ENCODE measurements at regions not wholly inside any gene's neighbourhood (a gene's known extent, or its start where the extent isn't known, plus 50 kb on each side); places are given as distances from the start of the nearest gene placed in this dataset.

DNA sequence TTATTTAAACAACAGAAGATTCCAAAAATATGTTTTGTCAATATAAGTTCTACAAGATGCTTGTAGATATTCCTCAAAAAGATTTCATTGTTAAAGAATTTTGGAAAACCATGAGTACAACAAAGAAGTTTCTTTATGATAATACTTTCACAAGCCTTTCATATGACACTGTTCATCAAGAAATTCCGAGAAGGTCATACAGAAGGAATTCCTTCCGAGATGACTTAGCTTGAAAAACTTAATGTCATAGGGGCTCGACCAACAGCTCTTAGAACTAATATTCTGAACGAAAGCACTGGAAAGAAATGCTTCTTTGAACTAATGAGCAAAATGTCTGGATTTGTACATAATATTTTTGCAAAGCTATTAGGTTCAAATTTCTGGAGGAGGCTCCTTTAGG, 403.4 kb downstream of the KLF5 start:
- Histone ChIP-seq H3K4me3 (no peak overlapping the region), H3K9me3 (no peaks in the 10 kb centered on the region), H3K27me3 (replicated peaks; ENCODE audit: insufficient read depth) (no peaks in the 10 kb centered on the region), H3K4me1 (ENCODE audit: control insufficient read depth in 1 of 2, low read depth in 2 of 2) (no peaks in the 10 kb centered on the region), H3K36me3 (no peaks in the 10 kb centered on the region), H3K27ac (no peak overlapping the region)
- TF ChIP-seq, protein P1, sequence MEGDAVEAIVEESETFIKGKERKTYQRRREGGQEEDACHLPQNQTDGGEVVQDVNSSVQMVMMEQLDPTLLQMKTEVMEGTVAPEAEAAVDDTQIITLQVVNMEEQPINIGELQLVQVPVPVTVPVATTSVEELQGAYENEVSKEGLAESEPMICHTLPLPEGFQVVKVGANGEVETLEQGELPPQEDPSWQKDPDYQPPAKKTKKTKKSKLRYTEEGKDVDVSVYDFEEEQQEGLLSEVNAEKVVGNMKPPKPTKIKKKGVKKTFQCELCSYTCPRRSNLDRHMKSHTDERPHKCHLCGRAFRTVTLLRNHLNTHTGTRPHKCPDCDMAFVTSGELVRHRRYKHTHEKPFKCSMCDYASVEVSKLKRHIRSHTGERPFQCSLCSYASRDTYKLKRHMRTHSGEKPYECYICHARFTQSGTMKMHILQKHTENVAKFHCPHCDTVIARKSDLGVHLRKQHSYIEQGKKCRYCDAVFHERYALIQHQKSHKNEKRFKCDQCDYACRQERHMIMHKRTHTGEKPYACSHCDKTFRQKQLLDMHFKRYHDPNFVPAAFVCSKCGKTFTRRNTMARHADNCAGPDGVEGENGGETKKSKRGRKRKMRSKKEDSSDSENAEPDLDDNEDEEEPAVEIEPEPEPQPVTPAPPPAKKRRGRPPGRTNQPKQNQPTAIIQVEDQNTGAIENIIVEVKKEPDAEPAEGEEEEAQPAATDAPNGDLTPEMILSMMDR (IDR thresholded peaks at IDR 0.05), result no peak
- DNase-seq (ENCODE audit: low spot score), result no peak
- no peak for ATAC-seq (ENCODE audit: insufficient number of reproducible peaks, low FRiP score, low read depth)

DNA sequence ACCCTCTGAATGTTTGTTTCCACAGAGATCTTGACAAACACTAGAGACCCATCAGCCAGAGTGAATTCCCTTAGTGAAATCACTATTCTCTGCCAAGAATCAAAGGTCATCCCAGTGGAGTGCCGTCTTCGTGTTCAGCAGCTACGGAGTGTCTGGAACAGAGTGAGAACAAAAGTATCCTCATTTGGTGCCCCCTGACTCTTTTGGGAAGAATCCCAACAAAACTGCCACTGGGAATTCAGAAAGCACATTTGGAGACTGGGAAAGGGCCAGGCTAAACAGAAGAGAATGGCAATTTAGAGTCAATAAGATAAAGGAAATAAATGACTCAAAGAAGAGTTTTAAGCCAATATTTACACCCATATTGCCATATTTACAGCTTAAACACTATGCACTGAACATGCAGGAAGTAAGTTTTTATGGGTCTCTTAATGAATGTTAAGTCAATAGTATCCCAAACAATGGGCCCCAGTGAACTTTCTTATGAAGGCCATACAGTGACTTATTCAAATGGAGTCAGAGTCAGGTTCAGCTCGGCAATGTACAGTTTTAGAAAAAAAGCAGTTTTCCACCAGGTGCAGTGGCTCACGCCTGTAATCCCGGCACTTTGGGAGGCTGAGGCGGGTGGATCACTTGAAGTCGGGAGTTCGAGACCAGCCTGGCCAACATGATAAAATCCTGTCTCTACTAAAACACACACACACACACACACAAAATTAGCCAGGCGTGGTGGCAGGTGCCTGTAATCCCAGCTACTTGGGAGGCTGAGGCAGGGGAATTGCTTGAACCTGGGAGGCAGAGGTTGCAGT, 392.6 kb downstream of the KLF5 start:
- no peaks in the 10 kb centered on the region for H3K9me3 ChIP-seq
- DNase-seq (ENCODE audit: low spot score) (no peak), ATAC-seq (ENCODE audit: insufficient number of reproducible peaks, low FRiP score, low read depth) (no peak)
- no peak overlapping the region for H3K27ac ChIP-seq
- H3K4me1 ChIP-seq (ENCODE audit: control insufficient read depth in 1 of 2, low read depth in 2 of 2), result peaks cover 0 to 8% of the 10 kb centered on the region in 2 donors
- H3K27me3 ChIP-seq (replicated peaks; ENCODE audit: insufficient read depth), result no peaks in the 10 kb centered on the region
- TF ChIP-seq, protein P1 (IDR thresholded peaks at IDR 0.05), result no peak
- no peaks in the 10 kb centered on the region for H3K36me3 ChIP-seq
- H3K4me3 ChIP-seq, result no peak overlapping the region

DNA sequence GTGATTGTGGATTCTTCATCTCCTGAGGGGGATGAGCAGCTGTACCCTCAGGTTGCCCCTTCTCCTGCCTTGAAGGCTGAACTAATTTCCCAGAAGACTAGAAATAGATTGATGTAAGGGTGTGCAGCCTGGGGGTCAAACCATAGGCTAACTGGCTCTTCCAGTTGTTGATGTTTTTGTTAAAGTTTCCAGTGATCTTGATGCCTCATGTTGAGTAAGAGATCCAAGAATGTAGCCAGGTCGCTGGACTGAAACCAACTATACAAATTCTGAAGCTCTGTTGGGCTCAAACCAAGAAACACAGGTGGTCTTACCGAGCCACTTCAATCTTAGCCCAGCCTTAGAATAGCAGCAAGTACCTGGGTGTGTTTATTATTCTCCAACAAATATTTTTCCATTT, 391.8 kb downstream of the KLF5 start:
- no peak for ATAC-seq (ENCODE audit: insufficient number of reproducible peaks, low FRiP score, low read depth)
- TF ChIP-seq, protein P1 (IDR thresholded peaks at IDR 0.05), result no peak
- no peaks in the 10 kb centered on the region for H3K9me3 ChIP-seq

DNA sequence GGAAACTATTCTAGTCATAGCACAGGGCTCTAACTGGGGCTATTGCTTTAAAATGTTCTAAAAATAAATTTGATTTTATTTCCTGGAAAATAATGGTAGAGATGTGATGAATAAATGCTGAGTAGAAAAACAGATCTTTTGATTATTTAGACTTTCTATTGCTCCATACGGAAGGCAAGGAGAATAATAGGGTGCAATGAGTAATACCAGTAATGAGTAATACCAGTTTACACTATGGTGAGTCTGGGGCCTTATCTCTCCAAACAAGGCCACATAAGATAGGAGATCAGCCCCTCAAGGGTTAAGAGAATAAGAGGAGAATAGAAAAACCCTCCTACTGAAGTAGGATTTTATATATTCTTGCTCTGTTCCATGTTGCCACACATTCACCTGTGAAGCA, 390.4 kb downstream of the KLF5 start:
- Histone ChIP-seq H3K9me3 (no peaks in the 10 kb centered on the region), H3K4me1 (ENCODE audit: control insufficient read depth in 1 of 2, low read depth in 2 of 2) (peaks cover 0 to 8% of the 10 kb centered on the region in 2 donors), H3K4me3 (no peak overlapping the region), H3K27me3 (replicated peaks; ENCODE audit: insufficient read depth) (no peaks in the 10 kb centered on the region), H3K27ac (no peak overlapping the region), H3K36me3 (no peaks in the 10 kb centered on the region)
- DNase-seq (ENCODE audit: low spot score) (no peak), ATAC-seq (ENCODE audit: insufficient number of reproducible peaks, low FRiP score, low read depth) (no peak)
- TF ChIP-seq, protein P1 (IDR thresholded peaks at IDR 0.05), result no peak

More for the DNA sequence above, 391.8 kb downstream of the KLF5 start:
- H3K4me1 ChIP-seq (ENCODE audit: control insufficient read depth in 1 of 2, low read depth in 2 of 2), result peaks cover 0 to 8% of the 10 kb centered on the region in 2 donors
- H3K27me3 ChIP-seq (replicated peaks; ENCODE audit: insufficient read depth), result no peaks in the 10 kb centered on the region
- no peaks in the 10 kb centered on the region for H3K36me3 ChIP-seq
- DNase-seq (ENCODE audit: low spot score), result no peak
- H3K4me3 ChIP-seq, result no peak overlapping the region
- no peak overlapping the region for H3K27ac ChIP-seq

DNA sequence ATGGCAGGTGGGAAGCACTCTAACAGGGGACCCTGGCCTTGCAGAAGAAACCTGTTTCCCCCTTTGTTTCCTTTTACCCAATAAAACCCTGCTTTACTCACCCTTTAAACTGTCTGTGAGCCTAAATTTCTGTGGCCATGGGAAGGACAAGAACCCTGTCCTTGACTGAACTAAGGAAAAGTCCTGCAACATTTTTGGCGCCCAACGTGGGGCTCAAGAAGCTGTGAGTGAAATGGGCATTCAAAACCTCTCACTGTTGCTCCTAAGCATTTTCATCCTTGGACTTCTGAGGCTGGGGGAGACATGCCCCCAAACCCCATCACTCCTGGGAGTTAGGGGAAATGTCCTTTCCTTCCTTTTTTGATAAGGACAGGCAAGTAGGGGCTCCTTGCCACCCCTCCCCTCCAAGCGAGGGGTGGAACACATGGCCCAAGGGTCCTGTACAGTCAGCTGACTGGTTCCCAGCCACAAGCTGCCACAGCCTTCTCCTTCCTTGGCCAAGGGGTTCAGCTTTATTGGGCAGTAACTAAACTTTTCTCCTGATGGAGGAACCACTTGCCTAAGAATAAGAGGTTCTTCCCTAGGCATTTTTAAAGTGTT, 381.6 kb downstream of the KLF5 start:
- no peaks in the 10 kb centered on the region for H3K4me1 ChIP-seq (ENCODE audit: control insufficient read depth in 1 of 2, low read depth in 2 of 2)
- no peak overlapping the region for H3K4me3 ChIP-seq
- peaks cover 31% of the 10 kb centered on the region for H3K9me3 ChIP-seq
- ATAC-seq (ENCODE audit: insufficient number of reproducible peaks, low FRiP score, low read depth) (no peak), DNase-seq (ENCODE audit: low spot score) (no peak)
- H3K27ac ChIP-seq, result no peak overlapping the region
- no peaks in the 10 kb centered on the region for H3K27me3 ChIP-seq (replicated peaks; ENCODE audit: insufficient read depth)
- TF ChIP-seq, protein P1 (IDR thresholded peaks at IDR 0.05), result no peak
- no peaks in the 10 kb centered on the region for H3K36me3 ChIP-seq
